ENCODE measurements at regions not wholly inside any gene's neighbourhood (a gene's known extent, or its start where the extent isn't known, plus 50 kb on each side); places are given as distances from the start of the nearest gene placed in this dataset.
"Not testable (repeated sequence)": the region's sequence is repeated elsewhere in the genome, so short reads cannot be mapped to it uniquely, and the experiment has no call there.

GRCh38 chr12:33757701-33758100 is 264.6 kb upstream of the ALG10 start:
- Mint-ChIP-seq H3K4me1 (no peaks in the 10 kb centered on the region), H3K36me3 (ENCODE audit: low read depth) (no peaks in the 10 kb centered on the region), H3K4me3 (no peak overlapping the region), H3K9me3 (peaks cover 6% of the 10 kb centered on the region), H3K27me3 (no peaks in the 10 kb centered on the region), H3K27ac (no peak overlapping the region)
- POLR2A ChIA-PET: no interaction called here
- CTCF ChIA-PET: no interaction called here
- DNase-seq: no peak

GRCh38 chr12:33759279-33759678 is 263.0 kb upstream of the ALG10 start:
- H3K36me3 Mint-ChIP-seq (ENCODE audit: low read depth): no peaks in the 10 kb centered on the region
- no peak overlapping the region for H3K27ac Mint-ChIP-seq
- CTCF ChIA-PET: no interaction called here
- DNase-seq: no peak
- POLR2A ChIA-PET: no interaction called here
- H3K9me3 Mint-ChIP-seq: peaks cover 6% of the 10 kb centered on the region
- H3K27me3 Mint-ChIP-seq: no peaks in the 10 kb centered on the region
- H3K4me3 Mint-ChIP-seq: no peak overlapping the region
- no peaks in the 10 kb centered on the region for H3K4me1 Mint-ChIP-seq

GRCh38 chr12:33763331-33763730 is 259.0 kb upstream of the ALG10 start:
- CTCF ChIA-PET: no interaction called here
- POLR2A ChIA-PET: no interaction called here
- no peak for DNase-seq
- no peak overlapping the region for H3K4me3 Mint-ChIP-seq
- H3K4me1 Mint-ChIP-seq: no peaks in the 10 kb centered on the region
- H3K36me3 Mint-ChIP-seq (ENCODE audit: low read depth): no peaks in the 10 kb centered on the region
- peaks cover 6% of the 10 kb centered on the region for H3K9me3 Mint-ChIP-seq
- H3K27me3 Mint-ChIP-seq: no peaks in the 10 kb centered on the region
- H3K27ac Mint-ChIP-seq: no peak overlapping the region

- ChIA-PET CTCF (no interaction called here), POLR2A (no interaction called here)
- H3K9me3 Mint-ChIP-seq: peaks cover 11% of the 10 kb centered on the region
- H3K27ac Mint-ChIP-seq: no peak overlapping the region
- no peaks in the 10 kb centered on the region for H3K27me3 Mint-ChIP-seq
- no peaks in the 10 kb centered on the region for H3K36me3 Mint-ChIP-seq (ENCODE audit: low read depth)
- no peaks in the 10 kb centered on the region for H3K4me1 Mint-ChIP-seq
- no peak for DNase-seq
- H3K4me3 Mint-ChIP-seq: no peak overlapping the region
Measured at GRCh38 chr12:33770652-33771051, 251.6 kb upstream of the ALG10 start.

- Mint-ChIP-seq H3K27me3 (no peaks in the 10 kb centered on the region), H3K4me1 (no peaks in the 10 kb centered on the region), H3K9me3 (peaks cover 14% of the 10 kb centered on the region), H3K36me3 (ENCODE audit: low read depth) (no peaks in the 10 kb centered on the region), H3K4me3 (no peak overlapping the region), H3K27ac (no peak overlapping the region)
- DNase-seq: no peak
- ChIA-PET POLR2A (no interaction called here), CTCF (no interaction called here)
Measured at GRCh38 chr12:33771889-33772288, 250.4 kb upstream of the ALG10 start.

- CTCF ChIA-PET; H3K36me3 Mint-ChIP-seq (ENCODE audit: low read depth); H3K4me1 Mint-ChIP-seq; H3K4me3 Mint-ChIP-seq; POLR2A ChIA-PET; H3K27ac Mint-ChIP-seq; DNase-seq; H3K27me3 Mint-ChIP-seq: not testable (repeated sequence)
- H3K9me3 Mint-ChIP-seq: peaks cover 14% of the 10 kb centered on the region
Measured at GRCh38 chr12:33773091-33773490, 249.2 kb upstream of the ALG10 start.

DNA sequence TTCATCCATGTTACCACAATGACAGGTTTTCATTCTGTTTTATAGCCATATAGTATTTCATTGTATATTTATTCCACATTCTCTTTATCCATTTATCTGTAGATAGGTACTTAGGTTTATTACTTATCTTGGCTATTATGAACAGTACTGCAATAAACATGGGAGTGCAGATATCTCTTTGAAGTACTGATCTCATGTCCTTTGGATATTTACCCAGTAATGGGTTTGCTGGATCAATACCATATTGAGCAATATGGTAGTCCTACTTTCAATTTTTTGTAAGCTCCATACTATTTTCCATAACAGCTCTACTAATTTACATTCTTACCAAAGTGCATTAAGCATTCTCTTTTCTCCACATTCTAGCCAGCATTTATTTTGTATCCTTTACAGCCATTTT is 235.8 kb upstream of the ALG10 start:
- no peaks in the 10 kb centered on the region for H3K4me1 Mint-ChIP-seq
- no peaks in the 10 kb centered on the region for H3K36me3 Mint-ChIP-seq (ENCODE audit: low read depth)
- DNase-seq: no peak
- no peaks in the 10 kb centered on the region for H3K27me3 Mint-ChIP-seq
- no peak overlapping the region for H3K4me3 Mint-ChIP-seq
- ChIA-PET POLR2A (no interaction called here), CTCF (no interaction called here)
- H3K9me3 Mint-ChIP-seq: peaks cover 10% of the 10 kb centered on the region
- no peak overlapping the region for H3K27ac Mint-ChIP-seq

DNA sequence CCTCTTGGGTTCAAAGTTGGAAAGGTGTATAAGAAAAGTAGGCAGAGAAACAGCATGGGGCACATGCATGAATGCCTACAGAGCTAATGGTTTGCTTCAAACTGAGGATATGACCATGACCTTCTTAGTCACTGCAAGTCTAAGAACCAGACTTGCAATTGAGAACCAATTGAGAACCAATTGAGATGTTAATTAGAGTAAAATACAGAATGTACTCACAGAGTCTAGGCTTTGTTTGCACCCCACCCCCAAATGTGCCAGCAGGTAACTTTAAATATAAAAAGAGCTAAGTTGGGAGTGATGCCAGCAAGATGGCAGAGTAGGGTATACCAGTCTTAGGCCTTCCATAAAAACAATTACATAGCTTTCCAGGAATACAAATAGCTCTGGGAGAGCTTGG is 227.3 kb upstream of the ALG10 start:
- Mint-ChIP-seq H3K36me3 (ENCODE audit: low read depth) (no peaks in the 10 kb centered on the region), H3K9me3 (peaks cover 12% of the 10 kb centered on the region), H3K27me3 (no peaks in the 10 kb centered on the region), H3K27ac (no peak overlapping the region), H3K4me3 (no peak overlapping the region), H3K4me1 (no peaks in the 10 kb centered on the region)
- DNase-seq: no peak
- CTCF ChIA-PET: no interaction called here
- POLR2A ChIA-PET: no interaction called here

GRCh38 chr12:33795536-33795935 is 226.8 kb upstream of the ALG10 start:
- no peaks in the 10 kb centered on the region for H3K27me3 Mint-ChIP-seq
- no peaks in the 10 kb centered on the region for H3K4me1 Mint-ChIP-seq
- no peak overlapping the region for H3K27ac Mint-ChIP-seq
- DNase-seq: no peak
- POLR2A ChIA-PET: no interaction called here
- H3K36me3 Mint-ChIP-seq (ENCODE audit: low read depth): no peaks in the 10 kb centered on the region
- CTCF ChIA-PET: no interaction called here
- H3K9me3 Mint-ChIP-seq: peaks cover 14% of the 10 kb centered on the region
- H3K4me3 Mint-ChIP-seq: no peak overlapping the region

DNA sequence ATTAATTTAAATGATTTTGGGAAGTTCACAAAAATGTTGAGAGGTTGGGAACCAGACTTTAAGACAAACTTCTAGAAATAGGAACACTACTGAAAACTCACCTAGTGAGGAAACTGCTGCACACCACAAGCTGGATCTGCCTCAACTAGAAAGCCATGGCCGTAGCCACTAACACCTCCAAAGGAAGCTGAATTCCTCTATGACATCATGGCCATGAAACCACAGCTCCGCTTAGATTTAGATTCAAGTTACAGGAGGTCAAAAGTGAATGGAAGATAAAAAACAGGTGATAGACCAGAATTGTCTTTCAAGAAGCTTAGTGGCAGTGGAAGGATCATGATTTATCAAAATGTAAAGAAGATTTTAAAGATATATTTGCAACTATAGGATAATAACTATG is 208.8 kb upstream of the ALG10 start:
- no peak for DNase-seq
- Mint-ChIP-seq H3K27ac (no peak overlapping the region), H3K27me3 (no peaks in the 10 kb centered on the region), H3K4me1 (no peaks in the 10 kb centered on the region), H3K4me3 (no peak overlapping the region), H3K36me3 (ENCODE audit: low read depth) (no peaks in the 10 kb centered on the region), H3K9me3 (peaks cover 8% of the 10 kb centered on the region)
- ChIA-PET CTCF (no interaction called here), POLR2A (no interaction called here)

GRCh38 chr12:33817713-33818112 is 204.6 kb upstream of the ALG10 start:
- ChIA-PET CTCF (no interaction called here), POLR2A (no interaction called here)

GRCh38 chr12:33818313-33818712 is 204.0 kb upstream of the ALG10 start:
- Mint-ChIP-seq H3K4me3 (no peak overlapping the region), H3K27ac (no peak overlapping the region), H3K9me3 (peaks cover 4% of the 10 kb centered on the region), H3K36me3 (ENCODE audit: low read depth) (no peaks in the 10 kb centered on the region), H3K27me3 (no peaks in the 10 kb centered on the region), H3K4me1 (no peaks in the 10 kb centered on the region)
- POLR2A ChIA-PET: no interaction called here
- CTCF ChIA-PET: no interaction called here
- DNase-seq: no peak

More at GRCh38 chr12:33817713-33818112, 204.6 kb upstream of the ALG10 start:
- Mint-ChIP-seq H3K4me3 (no peak overlapping the region), H3K36me3 (ENCODE audit: low read depth) (no peaks in the 10 kb centered on the region), H3K9me3 (peaks cover 4% of the 10 kb centered on the region), H3K27me3 (no peaks in the 10 kb centered on the region), H3K27ac (no peak overlapping the region), H3K4me1 (no peaks in the 10 kb centered on the region)
- DNase-seq: no peak

DNA sequence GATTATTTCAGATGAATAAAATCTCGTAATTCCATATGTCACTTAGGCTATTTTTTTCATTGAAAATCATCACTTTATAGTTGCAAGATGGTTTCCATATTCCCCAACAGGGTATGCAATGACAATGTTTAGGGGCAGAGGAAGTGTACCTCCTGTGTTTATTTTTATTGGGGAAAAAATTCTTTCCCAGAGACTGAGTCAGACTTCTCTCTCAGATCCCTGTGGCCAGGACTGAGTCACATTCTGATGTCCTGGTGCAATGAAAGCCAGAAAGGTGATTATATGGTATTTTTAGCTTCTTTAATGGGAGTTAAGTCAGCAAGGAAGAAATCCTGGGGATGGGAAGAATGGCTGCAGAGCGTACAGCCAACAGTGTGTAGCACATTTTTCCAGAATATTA is 196.9 kb upstream of the ALG10 start:
- peaks cover 3% of the 10 kb centered on the region for H3K9me3 Mint-ChIP-seq
- no peak for DNase-seq
- ChIA-PET CTCF (no interaction called here), POLR2A (no interaction called here)
- H3K4me1 Mint-ChIP-seq: no peaks in the 10 kb centered on the region
- no peak overlapping the region for H3K27ac Mint-ChIP-seq
- H3K36me3 Mint-ChIP-seq (ENCODE audit: low read depth): no peaks in the 10 kb centered on the region
- no peak overlapping the region for H3K4me3 Mint-ChIP-seq
- no peaks in the 10 kb centered on the region for H3K27me3 Mint-ChIP-seq

DNA sequence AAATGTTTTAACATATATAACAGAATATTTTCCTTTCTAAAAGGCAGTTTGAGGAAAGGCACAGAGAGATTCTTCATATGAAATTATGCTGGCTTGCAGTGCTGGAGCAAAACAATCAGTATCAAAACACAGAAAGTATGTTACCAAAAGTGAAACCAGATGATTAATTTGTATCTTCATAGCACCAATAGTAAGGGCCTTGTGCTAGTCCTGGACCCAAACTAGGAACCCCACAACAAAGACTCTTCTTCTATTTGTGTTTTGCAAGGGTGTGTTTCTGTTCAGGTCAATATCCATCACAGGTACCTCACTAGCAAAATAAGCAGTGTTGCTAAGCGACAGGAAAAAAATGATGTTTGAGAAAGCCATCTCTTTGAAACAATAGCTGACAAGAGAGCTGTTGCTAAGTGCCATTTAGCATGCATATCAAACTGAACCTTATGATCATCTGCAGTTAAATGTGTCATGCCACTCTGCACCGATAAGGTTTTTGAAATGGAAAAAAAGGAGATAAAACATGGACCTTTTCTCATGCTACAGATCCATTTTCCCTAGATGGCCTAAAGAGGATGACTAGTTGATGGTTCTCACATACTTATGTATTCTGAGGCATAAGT is 196.2 kb upstream of the ALG10 start:
- CTCF ChIA-PET: no interaction called here
- Mint-ChIP-seq H3K4me3 (no peak overlapping the region), H3K9me3 (peaks cover 3% of the 10 kb centered on the region), H3K27me3 (no peaks in the 10 kb centered on the region), H3K27ac (no peak overlapping the region), H3K36me3 (ENCODE audit: low read depth) (no peaks in the 10 kb centered on the region), H3K4me1 (no peaks in the 10 kb centered on the region)
- POLR2A ChIA-PET: no interaction called here
- DNase-seq: no peak

DNA sequence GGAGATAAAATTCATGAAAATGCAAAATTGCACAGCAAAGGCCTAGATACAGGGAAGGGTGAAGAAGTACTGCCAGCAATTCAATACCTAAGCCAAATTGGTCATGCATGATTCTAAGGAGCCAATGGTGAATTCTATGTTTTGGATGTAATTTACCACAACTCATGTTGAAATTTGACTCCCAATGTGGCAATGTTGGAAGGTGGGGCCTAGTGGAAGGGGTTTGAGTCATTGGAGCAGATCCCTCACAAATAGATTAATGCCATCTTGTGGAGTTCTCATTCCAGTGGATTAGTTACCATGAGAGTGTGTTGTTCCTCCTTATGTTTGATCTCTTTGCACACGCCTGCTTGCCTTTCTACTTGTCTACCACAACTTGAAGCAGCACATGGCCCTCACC is 194.0 kb upstream of the ALG10 start:
- Mint-ChIP-seq H3K4me3 (no peak overlapping the region), H3K27ac (no peak overlapping the region), H3K36me3 (ENCODE audit: low read depth) (no peaks in the 10 kb centered on the region), H3K9me3 (peaks cover 3% of the 10 kb centered on the region), H3K4me1 (no peaks in the 10 kb centered on the region), H3K27me3 (no peaks in the 10 kb centered on the region)
- no peak for DNase-seq
- ChIA-PET POLR2A (no interaction called here), CTCF (no interaction called here)

Data from activated CD4-positive, alpha-beta T cell treated with anti-CD3 and anti-CD28 coated beads, Interleukin-2, amount 10 ng/mL, durations not matched to agents 7 days and 5 days (primary cell).